ENCODE measurements at regions not wholly inside any gene's neighbourhood (a gene's known extent, or its start where the extent isn't known, plus 50 kb on each side); places are given as distances from the start of the nearest gene placed in this dataset.

GRCh38 chr10:33986016-33986415 lies 651.5 kb upstream of the NRP1 start:
- FAIRE-seq (no peak), DNase-seq (no peak)
- Histone ChIP-seq H3K27me3 (ENCODE audit: control insufficient read depth in 3 of 3, insufficient read depth in 3 of 3, low read length in 3 of 3) (no peaks in the 10 kb centered on the region), H3K9me3 (ENCODE audit: control insufficient read depth in 2 of 2, insufficient read depth in 1 of 2, low read depth in 1 of 2, low read length in 1 of 2) (peaks cover 0 to 3% of the 10 kb centered on the region in 2 donors), H3K27ac (ENCODE audit: low read depth in 1 of 3, low read length in 2 of 3) (no peak overlapping the region), H3K36me3 (ENCODE audit: control insufficient read depth in 3 of 3, insufficient read depth in 2 of 3, low read depth in 1 of 3, low read length in 3 of 3) (no peaks in the 10 kb centered on the region), H3K4me1 (ENCODE audit: control insufficient read depth in 3 of 3, insufficient read depth in 2 of 3, low read depth in 1 of 3, low read length in 2 of 3) (no peaks in the 10 kb centered on the region), H3K4me3 (ENCODE audit: low read depth in 1 of 3, low read length in 3 of 3) (no peak overlapping the region)
- WGBS, 3 donors, result 65 to 76% (median 70%) methylated on average over 4 of the region's 4 CpGs

DNA sequence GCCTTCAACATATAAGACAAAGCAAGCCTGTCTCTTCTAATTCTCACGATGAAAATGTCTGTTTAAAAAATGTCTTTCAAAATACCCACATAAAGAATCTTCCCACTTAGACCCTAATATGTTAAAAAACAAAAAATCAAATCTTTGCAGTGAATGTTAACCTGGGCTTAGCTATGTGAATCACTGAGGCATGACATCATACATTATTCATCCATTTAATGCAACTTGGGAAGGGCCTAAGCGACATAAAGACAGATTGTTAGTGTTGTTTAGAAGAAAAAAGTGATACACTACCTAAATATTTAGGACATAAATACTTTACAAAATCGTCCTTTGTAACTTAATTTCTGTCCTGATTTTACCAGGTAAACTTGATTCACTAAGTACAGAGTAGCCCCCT lies 648.5 kb upstream of the NRP1 start:
- DNase-seq (no peak), FAIRE-seq (no peak)
- H3K27ac ChIP-seq (ENCODE audit: low read depth in 1 of 3, low read length in 2 of 3), result no peak overlapping the region
- no peaks in the 10 kb centered on the region for H3K4me1 ChIP-seq (ENCODE audit: control insufficient read depth in 3 of 3, insufficient read depth in 2 of 3, low read depth in 1 of 3, low read length in 2 of 3)
- H3K36me3 ChIP-seq (ENCODE audit: control insufficient read depth in 3 of 3, insufficient read depth in 2 of 3, low read depth in 1 of 3, low read length in 3 of 3), result no peaks in the 10 kb centered on the region
- H3K4me3 ChIP-seq (ENCODE audit: low read depth in 1 of 3, low read length in 3 of 3), result no peak overlapping the region
- H3K9me3 ChIP-seq (ENCODE audit: control insufficient read depth in 2 of 2, insufficient read depth in 1 of 2, low read depth in 1 of 2, low read length in 1 of 2), result peaks cover 2 to 3% of the 10 kb centered on the region in 2 donors
- WGBS, 3 donors, result 53 to 61% (median 61%) methylated on average over 3 of the region's 3 CpGs
- no peaks in the 10 kb centered on the region for H3K27me3 ChIP-seq (ENCODE audit: control insufficient read depth in 3 of 3, insufficient read depth in 3 of 3, low read length in 3 of 3)

DNA sequence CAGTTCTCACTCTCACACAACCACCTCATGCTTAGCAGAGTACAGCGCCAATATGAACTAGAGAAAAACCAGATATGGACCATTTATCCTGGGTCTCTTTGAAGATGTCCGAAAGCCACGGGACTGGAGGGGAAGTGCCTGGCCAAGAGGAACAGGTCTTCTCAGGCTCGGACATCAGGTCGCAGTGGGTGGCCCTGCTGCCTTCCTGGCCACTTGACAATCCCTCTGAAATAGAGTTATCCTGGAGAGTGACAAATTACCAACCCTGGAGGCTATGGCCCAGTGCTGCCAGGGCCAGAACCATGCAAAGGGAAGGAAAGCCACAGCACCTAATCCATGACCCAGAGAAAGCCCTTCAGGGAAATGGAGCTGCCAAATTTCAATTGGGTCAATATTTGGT lies 646.8 kb upstream of the NRP1 start:
- no peaks in the 10 kb centered on the region for H3K4me1 ChIP-seq (ENCODE audit: control insufficient read depth in 3 of 3, insufficient read depth in 2 of 3, low read depth in 1 of 3, low read length in 2 of 3)
- H3K36me3 ChIP-seq (ENCODE audit: control insufficient read depth in 3 of 3, insufficient read depth in 2 of 3, low read depth in 1 of 3, low read length in 3 of 3), result no peaks in the 10 kb centered on the region
- H3K4me3 ChIP-seq (ENCODE audit: low read depth in 1 of 3, low read length in 3 of 3), result no peak overlapping the region
- no peak overlapping the region for H3K27ac ChIP-seq (ENCODE audit: low read depth in 1 of 3, low read length in 2 of 3)
- peaks cover 2 to 3% of the 10 kb centered on the region in 2 donors for H3K9me3 ChIP-seq (ENCODE audit: control insufficient read depth in 2 of 2, insufficient read depth in 1 of 2, low read depth in 1 of 2, low read length in 1 of 2)
- H3K27me3 ChIP-seq (ENCODE audit: control insufficient read depth in 3 of 3, insufficient read depth in 3 of 3, low read length in 3 of 3), result no peaks in the 10 kb centered on the region
- 89 to 93% (median 91%) methylated on average over 5 of the region's 5 CpGs for WGBS, 3 donors
- DNase-seq, result no peak
- no peak for FAIRE-seq

GRCh38 chr10:33979195-33979594 lies 644.7 kb upstream of the NRP1 start:
- no peak overlapping the region for H3K4me3 ChIP-seq (ENCODE audit: low read depth in 1 of 3, low read length in 3 of 3)
- FAIRE-seq, result no peak
- 81 to 91% (median 88%) methylated on average over 6 of the region's 6 CpGs for WGBS, 3 donors
- H3K4me1 ChIP-seq (ENCODE audit: control insufficient read depth in 3 of 3, insufficient read depth in 2 of 3, low read depth in 1 of 3, low read length in 2 of 3), result no peaks in the 10 kb centered on the region
- no peaks in the 10 kb centered on the region for H3K36me3 ChIP-seq (ENCODE audit: control insufficient read depth in 3 of 3, insufficient read depth in 2 of 3, low read depth in 1 of 3, low read length in 3 of 3)
- H3K9me3 ChIP-seq (ENCODE audit: control insufficient read depth in 2 of 2, insufficient read depth in 1 of 2, low read depth in 1 of 2, low read length in 1 of 2), result peaks cover 2 to 3% of the 10 kb centered on the region in 2 donors
- no peak overlapping the region for H3K27ac ChIP-seq (ENCODE audit: low read depth in 1 of 3, low read length in 2 of 3)
- no peak for DNase-seq
- H3K27me3 ChIP-seq (ENCODE audit: control insufficient read depth in 3 of 3, insufficient read depth in 3 of 3, low read length in 3 of 3), result no peaks in the 10 kb centered on the region

- FAIRE-seq (no peak), DNase-seq (no peak)
- 73 to 89% (median 76%) methylated on average over 3 of the region's 3 CpGs for WGBS, 3 donors
- H3K9me3 ChIP-seq (ENCODE audit: control insufficient read depth in 2 of 2, insufficient read depth in 1 of 2, low read depth in 1 of 2, low read length in 1 of 2), result peaks cover 0 to 2% of the 10 kb centered on the region in 2 donors
- no peaks in the 10 kb centered on the region for H3K4me1 ChIP-seq (ENCODE audit: control insufficient read depth in 3 of 3, insufficient read depth in 2 of 3, low read depth in 1 of 3, low read length in 2 of 3)
- no peaks in the 10 kb centered on the region for H3K36me3 ChIP-seq (ENCODE audit: control insufficient read depth in 3 of 3, insufficient read depth in 2 of 3, low read depth in 1 of 3, low read length in 3 of 3)
- H3K4me3 ChIP-seq (ENCODE audit: low read depth in 1 of 3, low read length in 3 of 3), result no peak overlapping the region
- no peaks in the 10 kb centered on the region for H3K27me3 ChIP-seq (ENCODE audit: control insufficient read depth in 3 of 3, insufficient read depth in 3 of 3, low read length in 3 of 3)
- H3K27ac ChIP-seq (ENCODE audit: low read depth in 1 of 3, low read length in 2 of 3), result no peak overlapping the region
Measured at GRCh38 chr10:33975481-33975880, 641.0 kb upstream of the NRP1 start.

GRCh38 chr10:33974976-33975478 lies 640.6 kb upstream of the NRP1 start:
- no peak for DNase-seq
- Histone ChIP-seq H3K27me3 (ENCODE audit: control insufficient read depth in 3 of 3, insufficient read depth in 3 of 3, low read length in 3 of 3) (no peaks in the 10 kb centered on the region), H3K4me1 (ENCODE audit: control insufficient read depth in 3 of 3, insufficient read depth in 2 of 3, low read depth in 1 of 3, low read length in 2 of 3) (no peaks in the 10 kb centered on the region), H3K27ac (ENCODE audit: low read depth in 1 of 3, low read length in 2 of 3) (no peak overlapping the region), H3K4me3 (ENCODE audit: low read depth in 1 of 3, low read length in 3 of 3) (no peak overlapping the region), H3K9me3 (ENCODE audit: control insufficient read depth in 2 of 2, insufficient read depth in 1 of 2, low read depth in 1 of 2, low read length in 1 of 2) (peaks cover 0 to 2% of the 10 kb centered on the region in 2 donors), H3K36me3 (ENCODE audit: control insufficient read depth in 3 of 3, insufficient read depth in 2 of 3, low read depth in 1 of 3, low read length in 3 of 3) (no peaks in the 10 kb centered on the region)
- 41 to 66% (median 50%) methylated on average over 4 of the region's 4 CpGs for whole genome bisulfite sequencing, 3 donors
- FAIRE-seq, result no peak

- no peaks in the 10 kb centered on the region for H3K4me1 ChIP-seq (ENCODE audit: control insufficient read depth in 3 of 3, insufficient read depth in 2 of 3, low read depth in 1 of 3, low read length in 2 of 3)
- H3K36me3 ChIP-seq (ENCODE audit: control insufficient read depth in 3 of 3, insufficient read depth in 2 of 3, low read depth in 1 of 3, low read length in 3 of 3), result no peaks in the 10 kb centered on the region
- FAIRE-seq, result no peak
- H3K4me3 ChIP-seq (ENCODE audit: low read depth in 1 of 3, low read length in 3 of 3), result no peak overlapping the region
- no peak overlapping the region for H3K27ac ChIP-seq (ENCODE audit: low read depth in 1 of 3, low read length in 2 of 3)
- no peak for DNase-seq
- H3K27me3 ChIP-seq (ENCODE audit: control insufficient read depth in 3 of 3, insufficient read depth in 3 of 3, low read length in 3 of 3), result no peaks in the 10 kb centered on the region
- H3K9me3 ChIP-seq (ENCODE audit: control insufficient read depth in 2 of 2, insufficient read depth in 1 of 2, low read depth in 1 of 2, low read length in 1 of 2), result peaks cover 0 to 6% of the 10 kb centered on the region in 2 donors
- WGBS, 3 donors, result 91 to 96% (median 93%) methylated on average over 1 of the region's 1 CpG
Measured at GRCh38 chr10:33968983-33969382, 634.5 kb upstream of the NRP1 start.

DNA sequence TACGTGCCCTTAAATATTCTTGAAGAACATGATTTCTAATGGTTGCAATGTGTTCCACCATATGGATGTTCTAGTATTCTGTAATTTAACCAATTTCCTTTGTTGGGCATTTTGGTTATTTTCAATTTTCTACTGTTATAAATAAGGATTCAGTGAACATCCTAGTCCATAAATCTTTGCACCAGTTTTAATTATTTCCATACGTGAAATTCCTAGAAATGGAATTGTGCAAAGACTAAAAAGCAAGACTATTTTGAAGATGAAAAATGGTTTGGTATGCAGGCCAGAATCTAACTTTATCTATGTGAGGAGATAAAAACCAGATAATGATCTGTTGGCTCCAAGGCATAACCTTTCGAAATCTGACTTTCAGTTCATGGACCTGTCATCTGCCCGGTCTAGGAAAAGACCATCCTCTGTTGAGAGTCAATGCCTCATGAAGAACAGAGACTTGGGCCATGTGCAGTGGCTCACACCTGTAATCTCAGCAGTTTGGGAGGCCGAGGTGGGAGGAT lies 633.2 kb upstream of the NRP1 start:
- DNase-seq (no peak), FAIRE-seq (no peak)
- no peaks in the 10 kb centered on the region for H3K36me3 ChIP-seq (ENCODE audit: control insufficient read depth in 3 of 3, insufficient read depth in 2 of 3, low read depth in 1 of 3, low read length in 3 of 3)
- no peaks in the 10 kb centered on the region for H3K4me1 ChIP-seq (ENCODE audit: control insufficient read depth in 3 of 3, insufficient read depth in 2 of 3, low read depth in 1 of 3, low read length in 2 of 3)
- no peak overlapping the region for H3K4me3 ChIP-seq (ENCODE audit: low read depth in 1 of 3, low read length in 3 of 3)
- H3K9me3 ChIP-seq (ENCODE audit: control insufficient read depth in 2 of 2, insufficient read depth in 1 of 2, low read depth in 1 of 2, low read length in 1 of 2), result peaks cover 0 to 6% of the 10 kb centered on the region in 2 donors
- H3K27me3 ChIP-seq (ENCODE audit: control insufficient read depth in 3 of 3, insufficient read depth in 3 of 3, low read length in 3 of 3), result no peaks in the 10 kb centered on the region
- WGBS, 3 donors, result 88 to 93% (median 89%) methylated on average over 5 of the region's 5 CpGs
- H3K27ac ChIP-seq (ENCODE audit: low read depth in 1 of 3, low read length in 2 of 3), result no peak overlapping the region

DNA sequence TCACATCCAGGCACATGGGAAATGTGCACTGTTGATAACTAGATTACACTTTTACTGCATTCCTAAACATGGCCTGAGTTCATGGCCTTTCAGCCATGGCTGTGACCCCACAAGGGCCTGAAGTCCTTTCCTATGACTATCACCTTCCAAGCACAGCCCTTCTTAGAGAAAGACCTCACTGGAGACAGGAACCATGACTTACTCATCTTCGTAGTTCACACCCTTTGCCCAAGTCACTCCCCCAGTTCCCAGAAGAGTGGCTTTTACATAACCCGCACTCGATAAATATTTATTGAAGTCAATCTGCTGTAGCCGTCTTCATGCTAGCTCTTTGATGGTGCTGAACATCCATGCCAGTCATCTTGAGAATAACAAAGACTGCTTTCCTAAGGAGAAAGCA lies 632.5 kb upstream of the NRP1 start:
- Histone ChIP-seq H3K9me3 (ENCODE audit: control insufficient read depth in 2 of 2, insufficient read depth in 1 of 2, low read depth in 1 of 2, low read length in 1 of 2) (peaks cover 0 to 6% of the 10 kb centered on the region in 2 donors), H3K4me1 (ENCODE audit: control insufficient read depth in 3 of 3, insufficient read depth in 2 of 3, low read depth in 1 of 3, low read length in 2 of 3) (no peaks in the 10 kb centered on the region), H3K36me3 (ENCODE audit: control insufficient read depth in 3 of 3, insufficient read depth in 2 of 3, low read depth in 1 of 3, low read length in 3 of 3) (no peaks in the 10 kb centered on the region), H3K4me3 (ENCODE audit: low read depth in 1 of 3, low read length in 3 of 3) (no peak overlapping the region), H3K27ac (ENCODE audit: low read depth in 1 of 3, low read length in 2 of 3) (no peak overlapping the region), H3K27me3 (ENCODE audit: control insufficient read depth in 3 of 3, insufficient read depth in 3 of 3, low read length in 3 of 3) (no peaks in the 10 kb centered on the region)
- 81 to 96% (median 90%) methylated on average over 4 of the region's 4 CpGs for WGBS, 3 donors
- DNase-seq, result no peak
- FAIRE-seq, result no peak

Data from small intestine (tissue), 7 donors.